ENCODE measurements at regions not wholly inside any gene's neighbourhood (a gene's known extent, or its start where the extent isn't known, plus 50 kb on each side); places are given as distances from the start of the nearest gene placed in this dataset.

DNA sequence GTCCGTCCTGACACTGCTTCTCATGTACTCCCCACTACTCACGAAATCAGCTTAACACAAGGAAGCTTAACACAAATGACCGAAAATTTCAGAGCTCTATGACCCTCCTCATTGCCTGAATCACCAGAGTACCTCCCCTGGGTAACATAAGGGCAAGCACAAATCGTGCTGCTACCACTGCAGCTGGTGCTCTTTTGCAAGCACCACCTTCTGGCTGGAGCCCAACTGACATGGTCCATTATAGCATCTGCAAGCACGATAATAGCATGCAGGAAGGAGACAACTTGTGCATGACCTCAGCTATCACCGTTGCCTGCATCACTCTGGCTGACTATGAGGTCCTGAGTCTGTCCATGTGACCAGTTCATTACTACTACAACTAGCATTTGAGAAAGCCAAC is 308.0 kb downstream of the TEX13C start:
- H3K4me3 ChIP-seq (ENCODE audit: low read depth, low read length, poor library complexity, severe bottlenecking), result no peak overlapping the region
- H4K20me1 ChIP-seq (ENCODE audit: insufficient read depth, low read length), result no peaks in the 10 kb centered on the region
- H3K36me3 ChIP-seq (ENCODE audit: insufficient read depth, low read length), result no peaks in the 10 kb centered on the region
- no peaks in the 10 kb centered on the region for H3K27me3 ChIP-seq (ENCODE audit: insufficient read depth, low read length)
- no peaks in the 10 kb centered on the region for H3K9me2 ChIP-seq (ENCODE audit: low read depth, low read length)
- no peaks in the 10 kb centered on the region for H3K4me1 ChIP-seq (ENCODE audit: insufficient read depth, low read length, severe bottlenecking)
- no peaks in the 10 kb centered on the region for H3K79me2 ChIP-seq (ENCODE audit: insufficient read depth, low read length)
- H3K27ac ChIP-seq (ENCODE audit: low read depth, low read length, poor library complexity, severe bottlenecking), result no peak overlapping the region
- no peak overlapping the region for H2AFZ ChIP-seq (ENCODE audit: low read length)
- no peaks in the 10 kb centered on the region for H3K9me3 ChIP-seq (ENCODE audit: low read length)
- H3K4me2 ChIP-seq (ENCODE audit: low read length), result no peak overlapping the region
- no peaks in the 10 kb centered on the region for H3F3A ChIP-seq (ENCODE audit: insufficient read depth, low read length)
- H3K9ac ChIP-seq (ENCODE audit: low read length), result no peak overlapping the region
- TF ChIP-seq EZH2 (IDR thresholded peaks at IDR 0.05; ENCODE audit: borderline replicate concordance, low read length), result no peak
- TF ChIP-seq, protein P1, sequence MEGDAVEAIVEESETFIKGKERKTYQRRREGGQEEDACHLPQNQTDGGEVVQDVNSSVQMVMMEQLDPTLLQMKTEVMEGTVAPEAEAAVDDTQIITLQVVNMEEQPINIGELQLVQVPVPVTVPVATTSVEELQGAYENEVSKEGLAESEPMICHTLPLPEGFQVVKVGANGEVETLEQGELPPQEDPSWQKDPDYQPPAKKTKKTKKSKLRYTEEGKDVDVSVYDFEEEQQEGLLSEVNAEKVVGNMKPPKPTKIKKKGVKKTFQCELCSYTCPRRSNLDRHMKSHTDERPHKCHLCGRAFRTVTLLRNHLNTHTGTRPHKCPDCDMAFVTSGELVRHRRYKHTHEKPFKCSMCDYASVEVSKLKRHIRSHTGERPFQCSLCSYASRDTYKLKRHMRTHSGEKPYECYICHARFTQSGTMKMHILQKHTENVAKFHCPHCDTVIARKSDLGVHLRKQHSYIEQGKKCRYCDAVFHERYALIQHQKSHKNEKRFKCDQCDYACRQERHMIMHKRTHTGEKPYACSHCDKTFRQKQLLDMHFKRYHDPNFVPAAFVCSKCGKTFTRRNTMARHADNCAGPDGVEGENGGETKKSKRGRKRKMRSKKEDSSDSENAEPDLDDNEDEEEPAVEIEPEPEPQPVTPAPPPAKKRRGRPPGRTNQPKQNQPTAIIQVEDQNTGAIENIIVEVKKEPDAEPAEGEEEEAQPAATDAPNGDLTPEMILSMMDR (IDR thresholded peaks at IDR 0.05; ENCODE audit: low read length), result no peak

- Histone ChIP-seq H3K79me2 (ENCODE audit: insufficient read depth, low read length) (no peaks in the 10 kb centered on the region), H3K27me3 (ENCODE audit: insufficient read depth, low read length) (no peaks in the 10 kb centered on the region), H3K9me2 (ENCODE audit: low read depth, low read length) (no peaks in the 10 kb centered on the region), H3K4me2 (ENCODE audit: low read length) (no peak overlapping the region), H3K4me1 (ENCODE audit: insufficient read depth, low read length, severe bottlenecking) (no peaks in the 10 kb centered on the region), H3F3A (ENCODE audit: insufficient read depth, low read length) (no peaks in the 10 kb centered on the region), H4K20me1 (ENCODE audit: insufficient read depth, low read length) (no peaks in the 10 kb centered on the region), H3K4me3 (ENCODE audit: low read depth, low read length, poor library complexity, severe bottlenecking) (no peak overlapping the region), H2AFZ (ENCODE audit: low read length) (no peak overlapping the region), H3K36me3 (ENCODE audit: insufficient read depth, low read length) (no peaks in the 10 kb centered on the region), H3K9ac (ENCODE audit: low read length) (no peak overlapping the region), H3K9me3 (ENCODE audit: low read length) (no peaks in the 10 kb centered on the region), H3K27ac (ENCODE audit: low read depth, low read length, poor library complexity, severe bottlenecking) (no peak overlapping the region)
- no peak for TF ChIP-seq EZH2 (IDR thresholded peaks at IDR 0.05; ENCODE audit: borderline replicate concordance, low read length)
- TF ChIP-seq, protein P1 (IDR thresholded peaks at IDR 0.05; ENCODE audit: low read length), result no peak
These were observed 308.8 kb downstream of the TEX13C start for GRCh38 chrX:125628435-125628834.

DNA sequence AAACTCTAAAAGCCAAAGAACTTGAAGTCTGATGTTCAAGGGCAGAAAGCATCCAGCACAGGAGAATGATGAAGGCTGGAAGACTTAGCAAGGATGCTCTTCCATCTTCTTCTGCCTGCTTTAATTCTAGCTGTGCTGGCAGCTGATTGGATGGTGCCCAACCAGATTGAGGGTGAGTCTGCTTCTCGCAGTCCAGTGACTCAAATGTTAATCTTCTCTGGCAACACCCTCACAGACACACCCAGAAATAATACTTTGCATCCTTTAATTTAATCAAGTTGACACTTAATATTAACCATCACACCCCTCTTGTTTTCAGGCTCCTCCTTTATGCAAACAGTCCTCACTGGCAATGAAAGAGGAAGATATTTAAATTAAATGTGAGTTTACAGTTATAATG is 321.7 kb downstream of the TEX13C start:
- Histone ChIP-seq H3K79me2 (ENCODE audit: insufficient read depth, low read length) (no peaks in the 10 kb centered on the region), H3K9ac (ENCODE audit: low read length) (no peak overlapping the region), H3K27me3 (ENCODE audit: insufficient read depth, low read length) (no peaks in the 10 kb centered on the region), H3K4me2 (ENCODE audit: low read length) (no peak overlapping the region), H3K9me3 (ENCODE audit: low read length) (no peaks in the 10 kb centered on the region), H3K9me2 (ENCODE audit: low read depth, low read length) (no peaks in the 10 kb centered on the region), H3K4me1 (ENCODE audit: insufficient read depth, low read length, severe bottlenecking) (no peaks in the 10 kb centered on the region), H2AFZ (ENCODE audit: low read length) (no peak overlapping the region), H3F3A (ENCODE audit: insufficient read depth, low read length) (no peaks in the 10 kb centered on the region), H3K27ac (ENCODE audit: low read depth, low read length, poor library complexity, severe bottlenecking) (no peak overlapping the region), H3K4me3 (ENCODE audit: low read depth, low read length, poor library complexity, severe bottlenecking) (no peak overlapping the region), H3K36me3 (ENCODE audit: insufficient read depth, low read length) (no peaks in the 10 kb centered on the region), H4K20me1 (ENCODE audit: insufficient read depth, low read length) (no peaks in the 10 kb centered on the region)
- TF ChIP-seq EZH2 (IDR thresholded peaks at IDR 0.05; ENCODE audit: borderline replicate concordance, low read length), result no peak
- TF ChIP-seq, protein P1 (IDR thresholded peaks at IDR 0.05; ENCODE audit: low read length), result no peak
